GM12878 (cell line): ENCODE measurements at regions not wholly inside any gene's neighbourhood (a gene's known extent, or its start where the extent isn't known, plus 50 kb on each side); places are given as distances from the start of the nearest gene placed in this dataset.

Source experiments
- ATAC-seq: fragments of 200-7000 bp; cut with Tn5 transposase; 3 replicates; pipeline ENCODE4 v1.9.1; 2020; ENCODE audit warnings: mild to moderate bottlenecking, moderate library complexity
- BruUV-seq: library from RNA; stranded (reverse); fragments of 400-500 nt; replicated peaks from 2 replicates; lab custom pipeline; 2021; lab: Mats Ljungman, UMichigan
- CTCF ChIA-PET: fragments of 300-600 bp; sonication (Branson Sonifier 250); formaldehyde crosslinking; extraction: SDS; loops from one replicate; lab custom pipeline; 2021; ENCODE audit warnings: inconsistent platforms; lab: Yijun Ruan, JAX
- POLR2A ChIA-PET: fragments of 350-600 bp; formaldehyde crosslinking; extraction: SDS; loops from one replicate; lab custom pipeline; 2021; ENCODE audit warnings: inconsistent platforms; lab: Charles Lee
- RAD21 ChIA-PET: fragments of 300-600 bp; sonication (Branson Sonifier 250); formaldehyde crosslinking; loops from one replicate; lab custom pipeline; 2023; ENCODE audit warnings: antibody characterized with exemption; ENCODE audit not compliant: unreplicated experiment; lab: Charles Lee
- SMC1A ChIA-PET: fragments of 300-600 bp; sonication (Branson Sonifier 250); formaldehyde crosslinking; loops from one replicate; lab custom pipeline; 2023; ENCODE audit not compliant: unreplicated experiment, uncharacterized antibody; lab: Charles Lee
- DNase-seq: peaks from one replicate; pipeline ENCODE4 v3.0.0-alpha.2; 2011; ENCODE audit warnings: low read depth, low spot score
- FAIRE-seq: peaks from 3 replicates; lab custom pipeline; 2011; peaks lifted over from hg19 to GRCh38; lab: Jason Lieb, UNC
- H2AFZ ChIP-seq: 2 replicates; pipeline ENCODE4 v1.6.0; 2011; ENCODE audit warnings: low read depth, low read length, control low read depth; ENCODE audit not compliant: control insufficient read depth
- H3K27ac ChIP-seq: 2 replicates; pipeline ENCODE4 v1.5.1; 2011; ENCODE audit warnings: control low read depth; ENCODE audit not compliant: control insufficient read depth, insufficient read depth
- H3K27me3 ChIP-seq, 2 experiments: replicated peaks in 1 of 2; 2 replicates each; pipeline versions ENCODE4 v1.6.0 to v1.6.1; 2011; ENCODE audit warnings: low read length in 1 of 2; ENCODE audit not compliant: control insufficient read depth in 2 of 2, insufficient read depth in 2 of 2
- H3K36me3 ChIP-seq, 2 experiments: 2 replicates each; pipeline ENCODE4 v1.5.1; 2011; ENCODE audit warnings: low read length in 1 of 2; ENCODE audit not compliant: control insufficient read depth in 2 of 2, insufficient read depth in 2 of 2
- H3K4me1 ChIP-seq: 2 replicates; pipeline ENCODE4 v1.6.1; 2011; ENCODE audit warnings: mild to moderate bottlenecking, low read length, moderate library complexity, mixed read lengths; ENCODE audit not compliant: control insufficient read depth, insufficient read depth
- H3K4me2 ChIP-seq: 2 replicates; pipeline ENCODE4 v1.6.0; 2011; ENCODE audit warnings: control low read depth; ENCODE audit not compliant: control insufficient read depth, insufficient read depth
- H3K4me3 ChIP-seq: fragments of 200-600 bp; sonication (generic); 2 replicates; pipeline ENCODE4 v1.5.1; 2016
- H3K79me2 ChIP-seq: 2 replicates; pipeline ENCODE4 v1.6.0; 2011; ENCODE audit warnings: low read length; ENCODE audit not compliant: control insufficient read depth, insufficient read depth
- H3K9ac ChIP-seq: 2 replicates; pipeline ENCODE4 v1.8.0; 2011; ENCODE audit warnings: low read length, control low read depth, mixed read lengths; ENCODE audit not compliant: control insufficient read depth, insufficient read depth
- H3K9me3 ChIP-seq: replicated peaks from 3 replicates; pipeline ENCODE4 v1.5.1; 2011; ENCODE audit warnings: mild to moderate bottlenecking, low read length; ENCODE audit not compliant: control insufficient read depth, insufficient read depth
- H4K20me1 ChIP-seq: 2 replicates; pipeline ENCODE4 v1.6.0; 2011; ENCODE audit not compliant: control insufficient read depth, insufficient read depth
- ASH2L ChIP-seq: fragments of 300-600, 200-600 bp; sonication (generic); IDR thresholded peaks from 2 replicates; pipeline ENCODE4 v1.6.1; 2017; ENCODE audit warnings: low read depth, mild to moderate bottlenecking, borderline replicate concordance
- BHLHE40 ChIP-seq, 2 experiments: fragments of 450-650 bp in 1 of 2; IDR thresholded peaks; 2 replicates each; pipeline ENCODE4 v1.6.1; 2011 to 2017; ENCODE audit warnings: low read depth in 2 of 2, borderline replicate concordance in 1 of 2, improper control_type of control experiment in 1 of 2, low read length in 1 of 2, mild to moderate bottlenecking in 1 of 2
- BRCA1 ChIP-seq: IDR thresholded peaks from 2 replicates; pipeline ENCODE4 v1.6.1; 2011; ENCODE audit warnings: low read depth, low read length, improper control_type of control experiment
- EGR1 ChIP-seq, 2 experiments: IDR thresholded peaks; 1 replicate in 1 of 2; 2 replicates in 1 of 2; pipeline ENCODE4 v1.6.1; 2011 to 2012; ENCODE audit warnings: low read depth in 2 of 2, low read length in 2 of 2, borderline replicate concordance in 1 of 2, mild to moderate bottlenecking in 1 of 2, moderate library complexity in 1 of 2
- GATAD2B ChIP-seq: fragments of 450-650 bp; conservative IDR thresholded peaks from 2 replicates; pipeline ENCODE4 v1.6.1; 2017; ENCODE audit warnings: low read depth, mild to moderate bottlenecking, moderate library complexity
- PML ChIP-seq: IDR thresholded peaks from 2 replicates; pipeline ENCODE4 v1.6.1; 2012; ENCODE audit warnings: low read length, inconsistent platforms
- RAD21 ChIP-seq: IDR thresholded peaks from 2 replicates; pipeline ENCODE4 v1.6.1; 2011; ENCODE audit warnings: mild to moderate bottlenecking, low read depth, low read length, moderate library complexity; ENCODE audit not compliant: insufficient read depth
- RELA ChIP-seq: fragments of 450-650 bp; IDR thresholded peaks from 2 replicates; pipeline ENCODE4 v1.8.0; 2014; ENCODE audit warnings: borderline replicate concordance; ENCODE audit not compliant: partially characterized antibody
- SMC3 ChIP-seq: IDR thresholded peaks from 2 replicates; pipeline ENCODE4 v1.6.1; 2011; ENCODE audit warnings: low read length, improper control_type of control experiment, borderline replicate concordance
- ZBED1 ChIP-seq: IDR thresholded peaks from 2 replicates; pipeline ENCODE4 v1.6.1; 2016; ENCODE audit warnings: borderline replicate concordance
- ZBTB33 ChIP-seq: fragments of 450-650 bp; IDR thresholded peaks from 2 replicates; pipeline ENCODE4 v1.6.1; 2017; ENCODE audit warnings: mild to moderate bottlenecking
- ZNF207 ChIP-seq: fragments of 450-650 bp; IDR thresholded peaks from 2 replicates; pipeline ENCODE4 v1.6.1; 2014; ENCODE audit warnings: antibody characterized with exemption, mild to moderate bottlenecking, borderline replicate concordance
- WGBS: methylation state at CpG from one replicate; pipeline ENCODE4 v1.1.6; 2016; ENCODE audit warnings: low lambda C conversion rate; ENCODE audit not compliant: insufficient replicate concordance, insufficient coverage; ENCODE audit errors: missing lambda C conversion rate; 5-methylcytosine and 5-hydroxymethylcytosine counted together
- in situ Hi-C: fragments of 300-500 bp; cut with MboI; formaldehyde crosslinking; loops from 9 replicates; pipeline ENCODE4 v1.14.3; 2018; ENCODE audit warnings: mixed read lengths
- intact Hi-C: fragments of 100-400 bp; cut with micrococcal nuclease; formaldehyde crosslinking; loops from one replicate; pipeline ENCODE4 v1.14.2; 2022; ENCODE audit not compliant: unreplicated experiment

- ATAC-seq (no peak), FAIRE-seq (no peak), DNase-seq (no peak)
- Histone ChIP-seq H3K36me3 (no peaks in the 10 kb centered on the region), H3K9me3 (no peaks in the 10 kb centered on the region; the same call in 2 of the 3 replicates), H3K4me1 (no peaks in the 10 kb centered on the region), H3K27me3 (no peaks in the 10 kb centered on the region), H2AFZ (no peak overlapping the region), H3K79me2 (no peaks in the 10 kb centered on the region), H3K27ac (no peak overlapping the region), H3K4me2 (no peak overlapping the region), H4K20me1 (no peaks in the 10 kb centered on the region), H3K9ac (no peak overlapping the region), H3K4me3 (no peak overlapping the region)
- ChIA-PET RAD21 (no interaction called here), POLR2A (no interaction called here), CTCF (no interaction called here), SMC1A (interaction anchor here (1.0 kb wide), 1 partner anchor 20 kb away, joined by 3 read pairs; no protein-coding TSS in a partner anchor)
- 2% methylated on average over 4 of the region's 4 CpGs for WGBS
- intact Hi-C loops = no loop called here
- BruUV-seq = no TSS peak
- in situ Hi-C loops = no loop called here
- TF ChIP-seq EGR1 (IDR thresholded peaks at IDR 0.05; ENCODE audit: borderline replicate concordance in 1 of 2, low read depth in 2 of 2, low read length in 2 of 2) (no peak), ZBED1 (no peak), GATAD2B (no peak), ASH2L (no peak), RELA (no peak), PML (no peak)
These were observed 443.2 kb upstream of the FOXG1 start for GRCh38 chr14:28323366-28323765.

DNA sequence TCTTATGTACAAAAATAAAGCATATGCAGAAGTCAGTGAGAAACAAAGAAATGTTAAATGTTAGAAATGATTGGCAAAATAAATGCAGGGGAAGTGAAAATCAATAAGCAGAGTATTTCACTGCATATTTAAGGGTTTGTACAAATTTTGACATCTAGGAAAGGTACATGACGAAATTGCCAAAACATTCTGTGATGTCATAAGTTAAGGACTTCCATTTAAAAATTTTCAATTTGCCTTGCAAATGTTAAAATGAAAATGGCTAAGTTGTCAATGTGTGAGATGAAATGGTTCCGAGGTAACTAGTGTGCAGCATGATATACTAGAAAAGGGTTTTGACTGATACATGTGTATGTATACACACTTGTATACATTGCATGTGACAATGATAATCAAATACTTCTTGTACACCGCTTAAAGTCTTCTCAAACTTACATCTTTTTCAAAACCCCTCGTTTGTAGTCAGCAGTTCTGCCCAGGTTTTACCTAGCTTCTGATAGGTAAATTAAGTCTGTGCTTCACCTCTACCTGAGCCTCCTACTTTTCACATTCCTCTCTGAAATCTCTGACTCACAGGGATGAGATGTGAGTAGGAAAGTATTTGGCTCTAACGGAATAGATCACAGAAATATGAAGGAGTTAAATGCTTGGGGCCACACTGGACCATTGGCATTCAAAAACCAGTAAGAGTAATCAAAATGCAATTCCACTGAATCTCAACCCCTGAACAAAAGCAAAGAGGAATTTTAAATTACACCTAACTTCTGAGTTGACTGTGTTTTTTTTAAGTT lies 442.4 kb upstream of the FOXG1 start:
- Histone ChIP-seq H3K36me3 (no peaks in the 10 kb centered on the region), H4K20me1 (no peaks in the 10 kb centered on the region), H3K9me3 (no peaks in the 10 kb centered on the region; the same call in 2 of the 3 replicates), H3K4me3 (no peak overlapping the region), H3K79me2 (no peaks in the 10 kb centered on the region), H3K9ac (no peak overlapping the region), H2AFZ (no peak overlapping the region), H3K27me3 (no peaks in the 10 kb centered on the region), H3K4me2 (no peak overlapping the region), H3K27ac (no peak overlapping the region), H3K4me1 (no peaks in the 10 kb centered on the region)
- DNase-seq (no peak), ATAC-seq (no peak), FAIRE-seq (no peak)
- intact Hi-C loops (no loop called here), in situ Hi-C loops (no loop called here)
- 0% methylated on average over 5 of the region's 5 CpGs for WGBS
- ChIA-PET RAD21 (no interaction called here), CTCF (no interaction called here), SMC1A (interaction anchor here (1.0 kb wide), 1 partner anchor 20 kb away, joined by 3 read pairs; no protein-coding TSS in a partner anchor), POLR2A (no interaction called here)
- BruUV-seq = no TSS peak
- TF ChIP-seq RAD21 (no peak), SMC3 (no peak), ZBTB33 (no peak), ZNF207 (no peak), BHLHE40 (IDR thresholded peaks at IDR 0.05; ENCODE audit: borderline replicate concordance in 1 of 2, low read depth in 2 of 2, low read length in 1 of 2) (no peak), BRCA1 (no peak)
